Lower lobe of right lung (tissue), 2 donors: ENCODE measurements at regions not wholly inside any gene's neighbourhood (a gene's known extent, or its start where the extent isn't known, plus 50 kb on each side); places are given as distances from the start of the nearest gene placed in this dataset.

Experiments
- ATAC-seq, 2 donors: fragments of 200-7000 bp; cut with Tn5 transposase; one replicate each; pipeline ENCODE4 v1.9.1; 2020 to 2022; ENCODE audit warnings: mild to moderate bottlenecking in 2 of 2, moderate library complexity in 2 of 2
- DNase-seq: peaks from one replicate; pipeline ENCODE4 v3.0.0-alpha.2; 2020
- H3K27ac ChIP-seq: fragments of 200-600 bp; one replicate; pipeline ENCODE4 v1.8.0; 2022
- H3K27me3 ChIP-seq: fragments of 200-600 bp; one replicate; pipeline ENCODE4 v1.8.0; 2022; ENCODE audit warnings: low read depth
- H3K36me3 ChIP-seq: fragments of 200-600 bp; one replicate; pipeline ENCODE4 v1.8.0; 2022; ENCODE audit warnings: mild to moderate bottlenecking
- H3K4me1 ChIP-seq: fragments of 200-600 bp; one replicate; pipeline ENCODE4 v1.8.0; 2022
- H3K4me3 ChIP-seq: fragments of 200-600 bp; one replicate; pipeline ENCODE4 v1.8.0; 2022; ENCODE audit warnings: mild to moderate bottlenecking
- H3K9me3 ChIP-seq: fragments of 200-600 bp; one replicate; pipeline ENCODE4 v1.8.0; 2022
- CTCF ChIP-seq: fragments of 200-600 bp; IDR thresholded peaks from one replicate; pipeline ENCODE4 v1.8.0; 2022; ENCODE audit warnings: antibody characterized with exemption, mild to moderate bottlenecking
- intact Hi-C: fragments of 100-400 bp; cut with DNase I; formaldehyde crosslinking; loops from one replicate; pipeline ENCODE4 v1.11.0; 2022
- donor health status: DM: no; HTN: yes; CAD: no; lungs with severe emphysema.

GRCh38 chr11:93933230-93933629 lies 82.8 kb upstream of the VSTM5 start:
- H3K27me3 ChIP-seq, result peaks cover 4% of the 10 kb centered on the region
- intact Hi-C loops, result no loop called here

GRCh38 chr11:93935826-93936225 lies 85.3 kb upstream of the HEPHL1 start:
- H3K4me3 ChIP-seq, result no peak overlapping the region
- no peaks in the 10 kb centered on the region for H3K36me3 ChIP-seq
- ATAC-seq (no peak), DNase-seq (no peak)
- no peaks in the 10 kb centered on the region for H3K4me1 ChIP-seq
- TF ChIP-seq CTCF, result no peak
- intact Hi-C loops, result no loop called here
- no peaks in the 10 kb centered on the region for H3K9me3 ChIP-seq
- H3K27ac ChIP-seq, result no peak overlapping the region
- peaks cover 4% of the 10 kb centered on the region for H3K27me3 ChIP-seq

More at GRCh38 chr11:93933230-93933629, 82.8 kb upstream of the VSTM5 start:
- Histone ChIP-seq H3K27ac (no peak overlapping the region), H3K36me3 (no peaks in the 10 kb centered on the region), H3K4me3 (no peak overlapping the region), H3K9me3 (no peaks in the 10 kb centered on the region), H3K4me1 (no peaks in the 10 kb centered on the region)
- no peak for ATAC-seq
- DNase-seq, result no peak
- no peak for TF ChIP-seq CTCF

- H3K4me3 ChIP-seq, result no peak overlapping the region
- no peak for DNase-seq
- no peak for ATAC-seq
- no peaks in the 10 kb centered on the region for H3K4me1 ChIP-seq
- intact Hi-C loops, result no loop called here
- peaks cover 4% of the 10 kb centered on the region for H3K27me3 ChIP-seq
- H3K9me3 ChIP-seq, result no peaks in the 10 kb centered on the region
- no peak for TF ChIP-seq CTCF
- H3K36me3 ChIP-seq, result no peaks in the 10 kb centered on the region
- no peak overlapping the region for H3K27ac ChIP-seq
Observed at GRCh38 chr11:93936460-93936859, 84.7 kb upstream of the HEPHL1 start.

- DNase-seq (no peak), ATAC-seq (no peak)
- H3K4me1 ChIP-seq, result no peaks in the 10 kb centered on the region
- H3K4me3 ChIP-seq, result no peak overlapping the region
- TF ChIP-seq CTCF, result no peak
- peaks cover 4% of the 10 kb centered on the region for H3K27me3 ChIP-seq
- intact Hi-C loops, result no loop called here
- H3K27ac ChIP-seq, result no peak overlapping the region
- H3K9me3 ChIP-seq, result no peaks in the 10 kb centered on the region
- no peaks in the 10 kb centered on the region for H3K36me3 ChIP-seq
Observed at GRCh38 chr11:93939084-93939760, 81.9 kb upstream of the HEPHL1 start.

GRCh38 chr11:93940395-93940794 lies 80.8 kb upstream of the HEPHL1 start:
- ATAC-seq (no peak), DNase-seq (no peak)
- Histone ChIP-seq H3K36me3 (no peaks in the 10 kb centered on the region), H3K27me3 (peaks cover 4% of the 10 kb centered on the region), H3K27ac (no peak overlapping the region), H3K4me1 (no peaks in the 10 kb centered on the region), H3K4me3 (no peak overlapping the region), H3K9me3 (no peaks in the 10 kb centered on the region)
- no peak for TF ChIP-seq CTCF
- intact Hi-C loops, result no loop called here
